GM12891 (cell line): ENCODE measurements at regions not wholly inside any gene's neighbourhood (a gene's known extent, or its start where the extent isn't known, plus 50 kb on each side); places are given as distances from the start of the nearest gene placed in this dataset.

Source experiments
- POLR2A ChIP-seq: IDR thresholded peaks from 2 replicates; pipeline ENCODE4 v1.6.1; 2011; ENCODE audit warnings: low read depth, low read length, control low read depth
- POLR2AphosphoS5 ChIP-seq: IDR thresholded peaks from 2 replicates; pipeline ENCODE4 v1.6.1; 2011; ENCODE audit warnings: low read depth, low read length, control low read depth
- SPI1 ChIP-seq: IDR thresholded peaks from 2 replicates; pipeline ENCODE4 v1.6.1; 2011; ENCODE audit warnings: low read depth, low read length, control low read depth
- TAF1 ChIP-seq: IDR thresholded peaks from 2 replicates; pipeline ENCODE4 v1.6.1; 2011; ENCODE audit warnings: low read depth, low read length, control low read depth

DNA sequence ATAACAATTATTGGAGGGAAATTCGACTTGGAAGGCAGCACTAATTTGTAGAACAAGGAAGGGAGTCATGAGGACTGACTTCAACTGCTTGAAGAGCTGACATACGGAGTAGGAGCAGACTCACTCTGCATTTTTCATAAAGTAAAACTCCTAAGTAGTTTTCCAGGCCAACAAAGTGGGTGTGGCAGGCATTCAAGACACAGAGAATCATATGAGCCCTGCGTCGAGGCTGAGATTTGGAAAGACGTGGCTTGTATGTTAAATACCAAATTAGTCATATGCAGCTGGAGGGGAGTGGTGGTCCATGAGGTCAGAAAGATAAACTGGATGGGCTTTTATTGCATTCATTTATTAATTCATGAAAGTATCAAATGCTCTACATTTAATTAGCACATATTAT is 255.7 kb upstream of the JUN start:
- TF ChIP-seq POLR2AphosphoS5 (no peak), POLR2A (no peak), SPI1 (no peak), TAF1 (no peak)
